Colonic mucosa (tissue), 4 donors: ENCODE measurements at regions not wholly inside any gene's neighbourhood (a gene's known extent, or its start where the extent isn't known, plus 50 kb on each side); places are given as distances from the start of the nearest gene placed in this dataset.
A peak's percentile ranks its signal among the peaks of the same experiment; 100 is the strongest.

Experiments
- DNase-seq: peaks from one replicate; pipeline ENCODE4 v3.0.0-alpha.2; 2020
- H3K27ac ChIP-seq: fragments of 200-600 bp; one replicate; pipeline ENCODE4 v1.8.0; 2021
- H3K27me3 ChIP-seq: fragments of 200-600 bp; one replicate; pipeline ENCODE4 v1.8.0; 2021
- H3K36me3 ChIP-seq: fragments of 200-600 bp; one replicate; pipeline ENCODE4 v1.8.0; 2021
- H3K4me1 ChIP-seq: fragments of 200-600 bp; one replicate; pipeline ENCODE4 v1.8.0; 2021; ENCODE audit warnings: mild to moderate bottlenecking
- H3K4me3 ChIP-seq: fragments of 200-600 bp; one replicate; pipeline ENCODE4 v1.8.0; 2021
- H3K9ac ChIP-seq, 2 donors: one replicate each; pipeline ENCODE4 v1.7.0; 2013; ENCODE audit warnings: control low read depth in 2 of 2, low read depth in 2 of 2, low read length in 2 of 2
- H3K9me3 ChIP-seq: fragments of 200-600 bp; one replicate; pipeline ENCODE4 v1.8.0; 2021
- CTCF ChIP-seq: fragments of 200-600 bp; IDR thresholded peaks from one replicate; pipeline ENCODE4 v1.8.0; 2022; ENCODE audit warnings: antibody characterized with exemption, mild to moderate bottlenecking
- intact Hi-C: fragments of 100-400 bp; cut with DNase I; formaldehyde crosslinking; loops from one replicate; pipeline ENCODE4 v1.14.1; 2022
- donor health status: healthy.
- donor health status: DM: no; HTN: no; CAD: no.
- donor health status: DM: no; HTN: no; CAD: no.

GRCh38 chr14:22329371-22329770, 259.7 kb downstream of the DAD1 start:
- TF ChIP-seq CTCF: no peak
- no peaks in the 10 kb centered on the region for H3K4me1 ChIP-seq
- DNase-seq: no peak
- intact Hi-C loops: no loop called here
- no peak overlapping the region for H3K4me3 ChIP-seq
- H3K36me3 ChIP-seq: no peaks in the 10 kb centered on the region
- no peak overlapping the region for H3K27ac ChIP-seq
- H3K27me3 ChIP-seq: no peaks in the 10 kb centered on the region
- no peak overlapping the region for H3K9ac ChIP-seq
- no peaks in the 10 kb centered on the region for H3K9me3 ChIP-seq

GRCh38 chr14:22325676-22326400, 263.2 kb downstream of the DAD1 start:
- Histone ChIP-seq H3K4me1 (no peaks in the 10 kb centered on the region), H3K36me3 (no peaks in the 10 kb centered on the region), H3K27me3 (no peaks in the 10 kb centered on the region), H3K4me3 (no peak overlapping the region), H3K27ac (no peak overlapping the region), H3K9ac (no peak overlapping the region), H3K9me3 (no peaks in the 10 kb centered on the region)
- TF ChIP-seq CTCF: no peak
- intact Hi-C loops: no loop called here
- no peak for DNase-seq

GRCh38 chr14:22320362-22320750, 268.7 kb downstream of the DAD1 start:
- H3K9me3 ChIP-seq: no peaks in the 10 kb centered on the region

GRCh38 chr14:22319526-22320361, 269.3 kb downstream of the DAD1 start:
- peak; percentile 78 for TF ChIP-seq CTCF
- intact Hi-C loops: loop anchor here (2.0 kb wide), 1 partner anchor 53 kb away; no protein-coding TSS in a partner anchor
- Histone ChIP-seq H3K4me3 (no peak overlapping the region), H3K9ac (no peak overlapping the region), H3K4me1 (no peaks in the 10 kb centered on the region), H3K27ac (no peak overlapping the region), H3K36me3 (no peaks in the 10 kb centered on the region), H3K9me3 (no peaks in the 10 kb centered on the region), H3K27me3 (no peaks in the 10 kb centered on the region)
- DNase-seq: peak; percentile 64

More at GRCh38 chr14:22320362-22320750, 268.7 kb downstream of the DAD1 start:
- Histone ChIP-seq H3K4me1 (no peaks in the 10 kb centered on the region), H3K27me3 (no peaks in the 10 kb centered on the region), H3K9ac (no peak overlapping the region), H3K4me3 (no peak overlapping the region), H3K36me3 (no peaks in the 10 kb centered on the region), H3K27ac (no peak overlapping the region)
- TF ChIP-seq CTCF: no peak
- DNase-seq: no peak
- intact Hi-C loops: loop anchor here (2.0 kb wide), 1 partner anchor 52 kb away; no protein-coding TSS in a partner anchor

- Histone ChIP-seq H3K27ac (no peak overlapping the region), H3K9me3 (no peaks in the 10 kb centered on the region), H3K9ac (no peak overlapping the region), H3K4me1 (no peaks in the 10 kb centered on the region), H3K27me3 (no peaks in the 10 kb centered on the region), H3K36me3 (no peaks in the 10 kb centered on the region), H3K4me3 (no peak overlapping the region)
- no peak for TF ChIP-seq CTCF
- intact Hi-C loops: no loop called here
- no peak for DNase-seq
Measured at GRCh38 chr14:22318951-22319350, 270.1 kb downstream of the DAD1 start.
